GM18505 (cell line): ENCODE measurements at regions not wholly inside any gene's neighbourhood (a gene's known extent, or its start where the extent isn't known, plus 50 kb on each side); places are given as distances from the start of the nearest gene placed in this dataset.

Experiments used
- ATAC-seq: cut with Tn5 transposase; IDR thresholded peaks from one replicate; pipeline ENCODE4 v1.9.1; 2021; ENCODE audit not compliant: unreplicated experiment
- POLR2A ChIP-seq: IDR thresholded peaks from 4 replicates; pipeline ENCODE4 v1.6.1; 2011; ENCODE audit warnings: borderline replicate concordance; ENCODE audit not compliant: insufficient read depth, insufficient read length; ENCODE audit errors: extremely low read depth

DNA sequence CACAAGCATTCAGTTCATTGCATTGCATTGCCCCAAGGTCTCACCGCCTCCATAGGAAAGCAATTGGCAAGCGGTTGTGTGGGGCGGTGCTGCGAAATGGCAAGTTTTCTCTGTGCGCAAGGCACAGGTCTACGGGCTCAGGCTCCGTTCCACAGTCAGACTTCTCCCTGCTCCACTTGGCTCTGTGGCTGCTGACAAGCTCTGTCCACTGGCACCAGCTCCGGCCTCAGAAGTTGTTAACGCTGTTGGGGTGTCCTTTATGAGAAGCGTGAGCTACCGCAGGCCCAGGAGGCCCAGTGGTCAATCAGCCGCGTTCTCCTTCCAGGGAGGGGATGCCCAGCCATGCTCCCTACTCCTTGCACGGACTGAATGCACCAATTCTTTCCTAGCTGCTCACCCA is 87.0 kb upstream of the GATA6 start:
- no peak for ATAC-seq
- no peak for TF ChIP-seq POLR2A

DNA sequence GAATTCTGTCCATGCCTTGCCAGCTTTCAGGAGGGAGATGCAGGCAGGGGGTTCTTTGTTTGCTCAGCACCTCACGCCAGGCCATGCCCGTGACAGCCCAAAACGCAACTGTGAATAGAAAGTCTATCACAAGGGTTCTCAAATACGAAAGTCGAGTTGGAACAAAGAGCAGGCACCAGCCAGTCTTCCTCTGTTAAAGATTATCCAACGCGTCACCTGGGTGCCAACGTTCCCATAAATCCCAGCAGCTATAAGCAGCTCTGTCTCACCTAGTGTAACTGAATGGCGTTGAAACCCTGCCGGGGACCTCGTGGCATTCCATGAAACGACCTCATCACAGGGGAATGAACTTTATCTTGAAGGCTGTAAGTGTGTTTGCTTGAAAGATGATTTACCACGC is 84.8 kb upstream of the GATA6 start:
- TF ChIP-seq POLR2A: no peak
- ATAC-seq: no peak

GRCh38 chr18:22086973-22087372 is 82.4 kb upstream of the GATA6 start:
- no peak for TF ChIP-seq POLR2A
- ATAC-seq: no peak

- ATAC-seq: no peak
- TF ChIP-seq POLR2A: no peak
Observed at GRCh38 chr18:22088029-22088428, 81.4 kb upstream of the GATA6 start.

GRCh38 chr18:22088996-22089640 is 80.3 kb upstream of the GATA6 start:
- no peak for ATAC-seq
- TF ChIP-seq POLR2A: no peak

DNA sequence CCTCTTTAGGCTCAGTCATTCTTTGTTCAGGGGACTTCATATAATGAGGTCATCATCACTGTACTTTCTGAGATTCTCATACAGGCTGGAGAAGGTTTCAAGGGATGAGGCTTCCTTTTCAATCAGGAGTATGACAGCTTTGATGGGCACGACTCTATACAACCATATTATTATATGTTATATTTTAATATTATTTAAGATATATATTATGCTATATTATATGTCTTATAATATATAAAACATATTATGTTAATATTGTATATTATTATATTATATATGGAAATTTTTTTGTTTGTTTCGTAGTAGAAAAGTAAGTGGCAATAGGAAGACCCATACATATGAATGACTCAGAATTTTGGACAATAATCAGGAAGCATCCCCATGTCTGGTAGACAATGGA is 78.0 kb upstream of the GATA6 start:
- TF ChIP-seq POLR2A: no peak
- no peak for ATAC-seq

GRCh38 chr18:22093731-22094357 is 75.5 kb upstream of the GATA6 start:
- TF ChIP-seq POLR2A: no peak
- ATAC-seq: no peak

- no peak for TF ChIP-seq POLR2A
- no peak for ATAC-seq
Observed at GRCh38 chr18:22094358-22094734, 75.0 kb upstream of the GATA6 start.

DNA sequence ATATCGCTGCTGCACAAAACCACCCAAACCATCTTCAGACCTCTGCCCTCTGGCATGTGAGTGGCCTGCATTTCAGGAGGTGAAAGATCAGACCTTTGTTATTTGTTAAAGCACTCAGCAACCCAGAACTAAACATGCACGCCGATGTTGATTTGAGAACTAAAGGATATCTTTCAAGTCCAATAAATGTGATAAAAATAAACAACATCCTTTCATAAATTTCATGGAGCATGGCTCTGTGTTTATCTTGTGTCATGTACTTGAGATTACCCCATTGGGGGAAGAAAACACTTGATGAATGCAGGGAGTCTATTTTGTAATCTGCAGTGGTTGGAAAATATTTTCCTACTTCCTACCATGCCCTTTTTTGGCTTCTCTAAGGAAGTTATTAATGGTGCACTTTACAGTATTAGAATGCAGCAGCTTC is 70.8 kb upstream of the GATA6 start:
- ATAC-seq: no peak
- no peak for TF ChIP-seq POLR2A

DNA sequence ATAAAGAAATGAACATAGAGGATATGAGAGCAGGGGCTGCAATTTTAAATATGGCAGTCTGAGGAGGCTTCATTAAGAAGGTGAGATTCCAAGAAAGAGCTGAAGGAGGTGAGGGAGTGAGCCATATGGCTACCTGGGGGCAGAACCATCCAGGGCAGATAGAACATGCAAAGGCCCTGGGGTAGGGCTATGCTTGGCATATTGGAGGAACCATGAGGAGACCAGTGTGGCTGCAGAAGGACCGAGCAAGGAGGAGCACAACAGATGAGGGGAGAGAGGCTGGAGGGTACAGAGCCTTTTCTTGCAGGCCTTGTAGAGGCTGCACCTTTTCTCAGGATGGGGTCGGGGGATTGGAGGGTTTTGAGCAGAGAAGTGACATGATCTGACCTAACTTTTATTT is 69.5 kb upstream of the GATA6 start:
- no peak for ATAC-seq
- no peak for TF ChIP-seq POLR2A

DNA sequence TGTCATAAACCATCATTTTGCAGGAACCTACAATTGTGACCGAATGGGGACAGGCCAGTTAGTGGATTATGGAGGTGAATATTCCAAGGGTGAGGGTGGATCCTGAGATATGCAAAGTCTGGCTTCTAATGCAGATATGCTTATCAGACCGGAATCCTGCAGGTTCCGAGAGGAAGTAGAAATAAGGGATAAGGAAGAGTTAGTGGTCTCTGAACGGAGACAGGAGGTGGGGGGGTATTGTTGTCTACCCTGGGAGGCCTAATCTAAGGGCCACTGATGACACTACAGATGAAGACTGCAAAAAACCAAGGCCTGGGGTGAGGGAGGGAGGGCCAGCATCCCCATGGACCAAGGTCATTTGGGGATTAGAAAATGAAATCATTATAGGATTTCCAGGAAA is 67.7 kb upstream of the GATA6 start:
- TF ChIP-seq POLR2A: no peak
- no peak for ATAC-seq

GRCh38 chr18:22102953-22103646 is 66.3 kb upstream of the GATA6 start:
- no peak for TF ChIP-seq POLR2A
- ATAC-seq: no peak

- ATAC-seq: no peak
- TF ChIP-seq POLR2A: no peak
Observed at GRCh38 chr18:22103647-22104031, 65.8 kb upstream of the GATA6 start.

DNA sequence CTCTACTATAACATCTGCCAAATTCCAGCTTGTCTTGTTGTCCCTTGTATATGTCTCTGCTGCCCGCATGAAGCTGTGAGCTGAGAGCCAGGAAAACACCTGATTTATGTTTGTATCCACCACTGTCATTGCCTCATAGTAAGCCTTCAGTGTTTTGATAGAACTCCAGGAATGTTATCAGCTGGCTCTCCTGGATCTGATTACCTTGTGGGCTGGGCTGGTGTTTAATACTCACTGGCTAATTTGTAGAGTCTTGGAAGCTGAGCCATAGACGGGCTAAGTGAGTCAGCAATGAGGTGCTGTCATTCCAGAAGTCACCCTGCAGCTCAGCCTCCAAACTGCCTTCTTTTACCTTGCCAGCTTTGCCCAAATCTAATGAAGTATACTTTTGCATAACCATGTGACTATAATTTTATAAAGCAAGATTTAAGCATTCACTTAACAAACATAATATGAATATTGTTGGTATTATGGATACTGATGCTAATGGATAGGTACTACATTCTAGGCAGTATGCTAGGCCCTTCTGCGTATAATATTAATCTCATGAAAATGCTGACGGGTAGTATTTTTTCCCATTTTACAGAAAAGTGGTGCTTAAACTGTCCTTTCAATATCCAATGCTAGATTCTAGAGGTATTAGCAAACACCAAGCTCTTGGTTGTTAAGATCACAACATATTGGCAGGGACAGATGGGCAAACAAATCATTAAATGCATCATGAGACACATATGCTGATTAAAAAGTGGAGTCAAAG is 62.7 kb upstream of the GATA6 start:
- no peak for ATAC-seq
- TF ChIP-seq POLR2A: no peak

DNA sequence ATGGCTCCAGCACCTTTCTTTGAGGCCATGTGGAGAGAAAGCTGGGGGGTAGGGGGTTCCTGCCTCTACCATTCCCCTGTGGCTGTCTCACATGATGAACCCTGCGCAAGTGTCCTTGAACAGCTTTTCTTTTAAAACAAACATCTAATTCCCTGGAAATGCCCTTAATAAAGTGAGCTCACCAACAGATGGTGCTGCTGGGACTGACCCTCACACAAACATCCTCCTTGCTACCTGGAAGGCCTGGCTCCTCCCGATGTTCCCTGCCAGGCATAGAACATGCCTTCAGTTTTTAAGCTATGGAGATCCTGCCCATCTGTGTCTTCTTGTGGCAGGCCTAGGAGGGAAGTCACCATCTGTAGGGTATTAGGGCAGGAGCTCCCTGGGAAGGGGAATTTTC is 60.7 kb upstream of the GATA6 start:
- no peak for TF ChIP-seq POLR2A
- no peak for ATAC-seq

DNA sequence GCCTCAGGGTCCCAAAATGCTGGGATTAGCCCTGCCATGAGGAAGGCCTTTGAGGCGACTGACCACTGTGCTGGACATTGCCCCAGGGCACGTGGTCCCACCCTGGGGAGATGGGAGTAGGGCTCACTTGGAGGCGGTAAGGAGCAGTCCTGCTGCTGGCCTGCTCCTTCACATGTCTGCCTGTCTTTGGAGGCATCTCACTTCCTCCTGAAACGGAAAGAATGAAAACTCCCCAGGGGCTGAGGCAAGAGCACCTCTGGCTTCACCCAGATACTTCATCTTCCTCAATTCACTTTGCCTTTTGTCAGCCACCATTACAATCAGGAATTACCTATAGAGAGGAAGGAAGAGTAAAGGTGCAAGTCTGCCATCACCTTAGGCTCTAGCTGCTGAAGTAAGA is 59.9 kb upstream of the GATA6 start:
- no peak for ATAC-seq
- TF ChIP-seq POLR2A: no peak
